A549 (cell line): ENCODE measurements at regions not wholly inside any gene's neighbourhood (a gene's known extent, or its start where the extent isn't known, plus 50 kb on each side); places are given as distances from the start of the nearest gene placed in this dataset.

ENCODE experiments used
- ATAC-seq, 2 experiments: fragments of 200-7000 bp in 1 of 2; fragments of >200 bp in 1 of 2; cut with Nextera tagmentation in 1 of 2; cut with Tn5 transposase in 1 of 2; 3 replicates each; pipeline versions ENCODE4 v1.8.0 to v1.9.1; 2018 to 2020; ENCODE audit warnings: mild to moderate bottlenecking in 1 of 2, moderate library complexity in 1 of 2
- CTCF ChIA-PET: fragments of 300-600 bp; sonication (Branson Sonifier 250); formaldehyde crosslinking; extraction: SDS; loops from one replicate; lab custom pipeline; 2021; ENCODE audit warnings: antibody characterized with exemption, inconsistent platforms; lab: Yijun Ruan, JAX
- POLR2A ChIA-PET: fragments of 350-600 bp; formaldehyde crosslinking; extraction: SDS; loops from one replicate; lab custom pipeline; 2021; ENCODE audit warnings: antibody characterized with exemption, inconsistent platforms; lab: Yijun Ruan, JAX
- DNase-seq, 2 experiments: peaks; one replicate each; pipeline versions ENCODE4 v3.0.0 to v3.0.0-alpha.2; 2011 to 2016; ENCODE audit warnings: low read depth in 1 of 2, low spot score in 1 of 2
- FAIRE-seq: peaks from 2 replicates; lab custom pipeline; 2011; peaks lifted over from hg19 to GRCh38; lab: Jason Lieb, UNC
- H3K27ac ChIP-seq, 2 experiments: fragments of >200 bp; sonication (Bioruptor Twin); formaldehyde crosslinking; 3 replicates each; pipeline ENCODE4 v1.5.1; 2016 to 2017
- H3K4me1 ChIP-seq: fragments of >200 bp; sonication (Bioruptor Twin); formaldehyde crosslinking; 3 replicates; pipeline ENCODE4 v1.6.1; 2016
- H3K4me2 ChIP-seq: fragments of >200 bp; sonication (Bioruptor Twin); formaldehyde crosslinking; 3 replicates; pipeline ENCODE4 v1.6.1; 2016
- H3K4me3 ChIP-seq: fragments of >200 bp; sonication (Bioruptor Twin); formaldehyde crosslinking; 3 replicates; pipeline ENCODE4 v1.5.1; 2016
- H3K9me3 ChIP-seq: fragments of >200 bp; sonication (Bioruptor Twin); formaldehyde crosslinking; 3 replicates; pipeline ENCODE4 v1.6.1; 2016
- BHLHE40 ChIP-seq: IDR thresholded peaks from 2 replicates; pipeline ENCODE4 v1.6.1; 2012; ENCODE audit warnings: low read depth, low read length, inconsistent platforms
- CBX8 ChIP-seq: fragments of 200-600 bp; sonication (generic); IDR thresholded peaks from 2 replicates; pipeline ENCODE4 v1.6.1; 2016
- CHD2 ChIP-seq: fragments of 150-350 bp; IDR thresholded peaks from 2 replicates; pipeline ENCODE4 v1.6.1; 2014; ENCODE audit warnings: low read length; ENCODE audit not compliant: partially characterized antibody
- CHD4 ChIP-seq: fragments of 200-600 bp; sonication (generic); IDR thresholded peaks from 2 replicates; pipeline ENCODE4 v1.6.1; 2016; ENCODE audit warnings: antibody characterized with exemption, mild to moderate bottlenecking, borderline replicate concordance
- EHF ChIP-seq: fragments of 250-450 bp; sonication (Bioruptor Pico); IDR thresholded peaks from 2 replicates; pipeline ENCODE4 v1.5.0; 2020; ENCODE audit warnings: mild to moderate bottlenecking
- ESRRA ChIP-seq: fragments of 150-350 bp; IDR thresholded peaks from 2 replicates; pipeline ENCODE4 v1.6.1; 2014; ENCODE audit warnings: mild to moderate bottlenecking, low read length, borderline replicate concordance
- GATA3 ChIP-seq: IDR thresholded peaks from 2 replicates; pipeline ENCODE4 v1.6.1; 2012; ENCODE audit warnings: borderline replicate concordance
- HDAC2 ChIP-seq: fragments of 200-600 bp; sonication (generic); IDR thresholded peaks from 2 replicates; pipeline ENCODE4 v1.6.1; 2016
- HEYL ChIP-seq: fragments of 250-450 bp; sonication (Bioruptor Pico); IDR thresholded peaks from 2 replicates; pipeline ENCODE4 v1.8.0; 2021; ENCODE audit warnings: mild to moderate bottlenecking, moderate library complexity
- HMGXB4 ChIP-seq: fragments of 250-450 bp; sonication (Bioruptor Pico); IDR thresholded peaks from 2 replicates; pipeline ENCODE4 v1.5.0; 2021; ENCODE audit warnings: mild to moderate bottlenecking, moderate library complexity, borderline replicate concordance
- HOXB13 ChIP-seq: fragments of 250-450 bp; sonication (Bioruptor Pico); IDR thresholded peaks from 2 replicates; pipeline ENCODE4 v1.5.0; 2020; ENCODE audit warnings: low read depth, mild to moderate bottlenecking, moderate library complexity
- JUN ChIP-seq, 2 experiments: fragments of >200 bp; sonication (Bioruptor Twin); formaldehyde crosslinking; IDR thresholded peaks; 2 replicates in 1 of 2; 3 replicates in 1 of 2; pipeline ENCODE4 v1.6.1; 2016 to 2017
- KDM1A ChIP-seq: fragments of 200-600 bp; sonication (generic); IDR thresholded peaks from 2 replicates; pipeline ENCODE4 v1.6.1; 2016; ENCODE audit warnings: low read depth, mild to moderate bottlenecking
- KDM5A ChIP-seq: fragments of 200-600 bp; sonication (generic); IDR thresholded peaks from 2 replicates; pipeline ENCODE4 v1.6.1; 2016; ENCODE audit warnings: antibody characterized with exemption, mild to moderate bottlenecking
- MAFK ChIP-seq: fragments of 450-650 bp; IDR thresholded peaks from 2 replicates; pipeline ENCODE4 v1.6.1; 2014; ENCODE audit not compliant: partially characterized antibody
- MYC ChIP-seq: IDR thresholded peaks from 2 replicates; pipeline ENCODE4 v1.6.1; 2012; ENCODE audit warnings: mild to moderate bottlenecking, inconsistent platforms, low read length, improper control_type of control experiment, borderline replicate concordance
- RAD21 ChIP-seq, 2 experiments: fragments of >200 bp in 1 of 2; sonication (Bioruptor Twin) in 1 of 2; formaldehyde crosslinking in 1 of 2; IDR thresholded peaks in 1 of 2; conservative IDR thresholded peaks in 1 of 2; 2 replicates in 1 of 2; 3 replicates in 1 of 2; pipeline ENCODE4 v1.6.1; 2012 to 2018; ENCODE audit warnings: inconsistent platforms in 1 of 2
- RARB ChIP-seq: fragments of 250-450 bp; sonication (Bioruptor Pico); IDR thresholded peaks from 2 replicates; pipeline ENCODE4 v1.8.0; 2021; ENCODE audit warnings: mild to moderate bottlenecking, moderate library complexity
- RCOR1 ChIP-seq: fragments of 150-350 bp; IDR thresholded peaks from 2 replicates; pipeline ENCODE4 v1.6.1; 2014; ENCODE audit warnings: antibody characterized with exemption, low read length, low read depth
- RFX5 ChIP-seq: fragments of 450-650 bp; IDR thresholded peaks from 2 replicates; pipeline ENCODE4 v1.7.1; 2014; ENCODE audit warnings: antibody characterized with exemption, mild to moderate bottlenecking, moderate library complexity
- SREBF2 ChIP-seq: fragments of 450-650 bp; IDR thresholded peaks from 2 replicates; pipeline ENCODE4 v1.6.1; 2014; ENCODE audit warnings: mild to moderate bottlenecking, moderate library complexity
- TFCP2L1 ChIP-seq: fragments of 250-450 bp; sonication (Bioruptor Pico); IDR thresholded peaks from 2 replicates; pipeline ENCODE4 v1.5.0; 2021; ENCODE audit warnings: mild to moderate bottlenecking
- ZFP36 ChIP-seq: fragments of 450-650 bp; IDR thresholded peaks from 2 replicates; pipeline ENCODE4 v1.6.1; 2014; ENCODE audit warnings: borderline replicate concordance; ENCODE audit not compliant: partially characterized antibody
- ZSCAN20 ChIP-seq: fragments of 250-450 bp; sonication (Bioruptor Pico); IDR thresholded peaks from 2 replicates; pipeline ENCODE4 v1.8.0; 2022; ENCODE audit warnings: mild to moderate bottlenecking, moderate library complexity
- WGBS: methylation state at CpG from one replicate; pipeline ENCODE4 v1.1.6; 2017; ENCODE audit errors: missing lambda C conversion rate; 5-methylcytosine and 5-hydroxymethylcytosine counted together
- TF ChIP-seq, protein P1 (sequence below): IDR thresholded peaks from 2 replicates; pipeline ENCODE4 v1.6.1; 2012
- TF ChIP-seq, protein P2 (sequence below): fragments of >200 bp; sonication (Bioruptor Twin); formaldehyde crosslinking; IDR thresholded peaks from 3 replicates; pipeline ENCODE4 v1.5.1; 2016

- POLR2A ChIA-PET = no interaction called here
- H3K4me3 ChIP-seq = no peak overlapping the region
- FAIRE-seq = no peak
Measured at GRCh38 chr14:49508124-49508523, 78.1 kb downstream of the RPS29 start.

DNA sequence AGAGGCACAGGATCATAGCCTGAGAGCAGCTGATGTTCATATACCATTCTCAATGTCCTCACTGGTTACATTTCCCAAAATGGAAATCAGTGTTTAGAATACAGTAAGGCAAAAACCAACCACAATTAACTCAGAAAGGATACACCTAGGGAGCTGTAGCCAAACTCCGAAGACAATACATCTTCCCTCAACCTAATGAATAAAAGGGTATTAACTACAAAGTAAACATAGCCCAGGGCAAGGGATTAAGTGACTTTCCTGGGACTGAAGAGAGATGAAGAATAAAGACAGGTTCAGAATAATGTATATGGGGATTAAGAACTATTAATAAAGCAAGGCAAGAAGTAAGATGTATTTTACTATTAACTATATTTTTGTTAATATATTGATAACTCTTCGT is 79.5 kb downstream of the RPS29 start:
- CTCF ChIA-PET = no interaction called here
- no peak overlapping the region for H3K27ac ChIP-seq
- no peak for DNase-seq
- TF ChIP-seq RARB = no peak
- no peak for TF ChIP-seq JUN (IDR thresholded peaks at IDR 0.05)
- no peak for TF ChIP-seq RCOR1
- no peak for TF ChIP-seq HMGXB4
- TF ChIP-seq KDM5A = no peak
- TF ChIP-seq RFX5 = no peak
- TF ChIP-seq TFCP2L1 (CRISPR knock-in tag) = no peak
- no peak for TF ChIP-seq CBX8
- TF ChIP-seq ESRRA = no peak
- no peak for TF ChIP-seq MAFK
- no peak for TF ChIP-seq SREBF2
- TF ChIP-seq, all 56 proteins: peak for 0
- FAIRE-seq (no peak), ATAC-seq (no peak)
- Histone ChIP-seq H3K4me2 (no peak overlapping the region), H3K9me3 (no peaks in the 10 kb centered on the region), H3K4me3 (no peak overlapping the region), H3K4me1 (no peaks in the 10 kb centered on the region)
- POLR2A ChIA-PET = no interaction called here
- 7% methylated on average over 2 of the region's 2 CpGs for WGBS

More at GRCh38 chr14:49508124-49508523, 78.1 kb downstream of the RPS29 start:
- DNase-seq = no peak
- Histone ChIP-seq H3K27ac (no peak overlapping the region), H3K4me1 (no peaks in the 10 kb centered on the region), H3K9me3 (no peaks in the 10 kb centered on the region), H3K4me2 (no peak overlapping the region)
- TF ChIP-seq ESRRA = no peak
- TF ChIP-seq GATA3 = no peak
- no peak for TF ChIP-seq EHF (CRISPR knock-in tag)
- CTCF ChIA-PET = no interaction called here
- no peak for ATAC-seq

- ATAC-seq (peak; percentile 24 to 52; a peak in 3 of 6 replicates), FAIRE-seq (no peak)
Measured at GRCh38 chr14:49505041-49505766, 81.0 kb downstream of the RPS29 start.

More at GRCh38 chr14:49505041-49505766, 81.0 kb downstream of the RPS29 start:
- ChIA-PET CTCF (interaction anchor here (0.7 to 1.2 kb wide), 2 partner anchors 13 to 55 kb away, joined by 3 read pairs; no protein-coding TSS in a partner anchor), POLR2A (interaction anchor here (1.1 kb wide), 1 partner anchor 81 kb away, joined by 3 read pairs; the partner anchor contains the start of gene RPS29)
- H3K9me3 ChIP-seq = no peaks in the 10 kb centered on the region
- WGBS = 28% methylated on average over 5 of the region's 5 CpGs
- peak in 1 of 2 experiments; percentile 46 for DNase-seq
- H3K4me1 ChIP-seq = no peaks in the 10 kb centered on the region
- H3K4me2 ChIP-seq = peak overlapping the region; percentile 2; the same call in 1 of the 3 replicates
- H3K4me3 ChIP-seq = no peak overlapping the region
- TF ChIP-seq, protein P1, sequence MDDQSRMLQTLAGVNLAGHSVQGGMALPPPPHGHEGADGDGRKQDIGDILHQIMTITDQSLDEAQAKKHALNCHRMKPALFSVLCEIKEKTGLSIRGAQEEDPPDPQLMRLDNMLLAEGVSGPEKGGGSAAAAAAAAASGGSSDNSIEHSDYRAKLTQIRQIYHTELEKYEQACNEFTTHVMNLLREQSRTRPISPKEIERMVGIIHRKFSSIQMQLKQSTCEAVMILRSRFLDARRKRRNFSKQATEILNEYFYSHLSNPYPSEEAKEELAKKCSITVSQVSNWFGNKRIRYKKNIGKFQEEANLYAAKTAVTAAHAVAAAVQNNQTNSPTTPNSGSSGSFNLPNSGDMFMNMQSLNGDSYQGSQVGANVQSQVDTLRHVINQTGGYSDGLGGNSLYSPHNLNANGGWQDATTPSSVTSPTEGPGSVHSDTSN = no peak
- TF ChIP-seq BHLHE40 = no peak
- TF ChIP-seq MYC = no peak
- TF ChIP-seq RAD21 (conservative IDR thresholded peaks at IDR 0.05 in 1 of 2, IDR thresholded peaks at IDR 0.05 in 1 of 2) = no peak
- TF ChIP-seq, protein P2, sequence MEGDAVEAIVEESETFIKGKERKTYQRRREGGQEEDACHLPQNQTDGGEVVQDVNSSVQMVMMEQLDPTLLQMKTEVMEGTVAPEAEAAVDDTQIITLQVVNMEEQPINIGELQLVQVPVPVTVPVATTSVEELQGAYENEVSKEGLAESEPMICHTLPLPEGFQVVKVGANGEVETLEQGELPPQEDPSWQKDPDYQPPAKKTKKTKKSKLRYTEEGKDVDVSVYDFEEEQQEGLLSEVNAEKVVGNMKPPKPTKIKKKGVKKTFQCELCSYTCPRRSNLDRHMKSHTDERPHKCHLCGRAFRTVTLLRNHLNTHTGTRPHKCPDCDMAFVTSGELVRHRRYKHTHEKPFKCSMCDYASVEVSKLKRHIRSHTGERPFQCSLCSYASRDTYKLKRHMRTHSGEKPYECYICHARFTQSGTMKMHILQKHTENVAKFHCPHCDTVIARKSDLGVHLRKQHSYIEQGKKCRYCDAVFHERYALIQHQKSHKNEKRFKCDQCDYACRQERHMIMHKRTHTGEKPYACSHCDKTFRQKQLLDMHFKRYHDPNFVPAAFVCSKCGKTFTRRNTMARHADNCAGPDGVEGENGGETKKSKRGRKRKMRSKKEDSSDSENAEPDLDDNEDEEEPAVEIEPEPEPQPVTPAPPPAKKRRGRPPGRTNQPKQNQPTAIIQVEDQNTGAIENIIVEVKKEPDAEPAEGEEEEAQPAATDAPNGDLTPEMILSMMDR = no peak
- no peak for TF ChIP-seq ZFP36
- no peak for TF ChIP-seq CHD4
- TF ChIP-seq HEYL (CRISPR knock-in tag) = no peak
- TF ChIP-seq CHD2 = no peak
- no peak for TF ChIP-seq HDAC2
- no peak for TF ChIP-seq HOXB13
- no peak for TF ChIP-seq KDM1A
- no peak for TF ChIP-seq ZSCAN20 (CRISPR knock-in tag)
- no peak overlapping the region for H3K27ac ChIP-seq
